HCT116 (cell line): ENCODE measurements at regions not wholly inside any gene's neighbourhood (a gene's known extent, or its start where the extent isn't known, plus 50 kb on each side); places are given as distances from the start of the nearest gene placed in this dataset.

Experiments used
- ATF3 ChIP-seq: IDR thresholded peaks from 2 replicates; pipeline ENCODE4 v1.6.1; 2012
- CTCF ChIP-seq, 3 experiments: fragments of 200-600 bp in 1 of 3; sonication (generic) in 1 of 3; IDR thresholded peaks in 2 of 3; conservative IDR thresholded peaks in 1 of 3; 2 replicates each; pipeline ENCODE4 v1.5.1; 2012 to 2017; ENCODE audit warnings: low read depth in 2 of 3, low read length in 2 of 3, antibody characterized with exemption in 1 of 3, borderline replicate concordance in 1 of 3, control low read depth in 1 of 3, mild to moderate bottlenecking in 1 of 3, mixed read lengths in 1 of 3, mixed run types in 1 of 3, moderate library complexity in 1 of 3; ENCODE audit not compliant: insufficient read depth in 1 of 3
- EGR1 ChIP-seq: IDR thresholded peaks from 2 replicates; pipeline ENCODE4 v1.6.1; 2012; ENCODE audit warnings: low read depth
- ELF1 ChIP-seq: IDR thresholded peaks from 2 replicates; pipeline ENCODE4 v1.6.1; 2012; ENCODE audit warnings: low read depth, borderline replicate concordance
- EZH2 ChIP-seq: fragments of 200-600 bp; sonication (generic); IDR thresholded peaks from 2 replicates; pipeline ENCODE4 v1.6.1; 2017; ENCODE audit warnings: antibody characterized with exemption, mixed run types
- EZH2phosphoT487 ChIP-seq: fragments of 200-600 bp; IDR thresholded peaks from 2 replicates; pipeline ENCODE4 v1.6.1; 2018; ENCODE audit warnings: antibody characterized with exemption, borderline replicate concordance
- MAX ChIP-seq: IDR thresholded peaks from 2 replicates; pipeline ENCODE4 v1.6.1; 2012
- POLR2A ChIP-seq: IDR thresholded peaks from 2 replicates; pipeline ENCODE4 v1.7.0; 2011; ENCODE audit warnings: borderline replicate concordance; ENCODE audit not compliant: insufficient read depth, insufficient read length; ENCODE audit errors: extremely low read depth
- RAD21 ChIP-seq: IDR thresholded peaks from 2 replicates; pipeline ENCODE4 v1.6.1; 2012; ENCODE audit warnings: low read depth, mild to moderate bottlenecking
- TCF7L2 ChIP-seq: IDR thresholded peaks from 2 replicates; pipeline ENCODE4 v1.7.0; 2011; ENCODE audit warnings: borderline replicate concordance, inconsistent platforms; ENCODE audit not compliant: insufficient read depth, insufficient read length; ENCODE audit errors: extremely low read depth

DNA sequence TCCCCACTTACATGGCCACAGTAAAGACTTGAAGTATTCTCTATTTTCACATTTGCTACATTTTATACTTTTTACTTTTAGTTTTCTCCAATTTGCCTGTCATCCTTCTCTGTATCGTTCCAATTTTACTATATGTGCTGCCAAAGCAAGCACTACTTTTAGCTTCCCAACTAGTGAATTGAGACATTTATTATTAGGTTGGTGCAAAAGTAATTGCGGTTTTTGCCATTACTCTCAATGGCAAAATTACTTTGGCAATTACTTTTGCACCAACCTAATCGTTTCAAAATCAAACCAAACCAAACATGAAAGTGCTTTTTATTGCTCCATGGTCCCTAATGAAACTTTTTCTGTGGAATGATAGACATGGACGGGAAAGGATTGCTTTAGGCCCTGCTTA is 56.6 kb upstream of the ATF3 start:
- TF ChIP-seq EZH2 (no peak), POLR2A (no peak), CTCF (IDR thresholded peaks at IDR 0.05 in 2 of 3, conservative IDR thresholded peaks at IDR 0.05 in 1 of 3; ENCODE audit: borderline replicate concordance in 1 of 3, insufficient read depth in 1 of 3, low read depth in 2 of 3, low read length in 2 of 3) (no peak), MAX (no peak), EZH2phosphoT487 (no peak), RAD21 (no peak), ATF3 (no peak), ELF1 (no peak), TCF7L2 (no peak), EGR1 (no peak)
